CD14-positive monocyte (primary cell): ENCODE measurements at regions not wholly inside any gene's neighbourhood (a gene's known extent, or its start where the extent isn't known, plus 50 kb on each side); places are given as distances from the start of the nearest gene placed in this dataset.

Experiments
- DNase-seq, 3 donors: peaks; one replicate each; pipeline ENCODE4 v3.0.0-alpha.2; 2011 to 2022
- H2AFZ ChIP-seq: 2 replicates; pipeline ENCODE4 v1.6.0; 2012; ENCODE audit warnings: mild to moderate bottlenecking, low read depth, low read length, inconsistent platforms; ENCODE audit not compliant: insufficient read depth, poor library complexity, severe bottlenecking
- H3K27ac ChIP-seq, 2 donors: 1 replicate in 1 of 2; 2 replicates in 1 of 2; pipeline ENCODE4 v1.5.1; 2012 to 2013; ENCODE audit warnings: low read length in 2 of 2, control low read depth in 1 of 2, inconsistent platforms in 1 of 2, low read depth in 1 of 2, mild to moderate bottlenecking in 1 of 2
- H3K27me3 ChIP-seq, 2 donors: one replicate each; pipeline versions ENCODE4 v1.6.0 to v1.6.1; 2011 to 2013; ENCODE audit warnings: low read length in 2 of 2; ENCODE audit not compliant: control insufficient read depth in 2 of 2, insufficient read depth in 2 of 2
- H3K36me3 ChIP-seq, 2 donors: replicated peaks in 1 of 2; 1 replicate in 1 of 2; 2 replicates in 1 of 2; pipeline versions ENCODE4 v1.5.1 to v1.6.1; 2012 to 2013; ENCODE audit warnings: low read length in 2 of 2, control low read depth in 1 of 2, inconsistent platforms in 1 of 2, mild to moderate bottlenecking in 1 of 2; ENCODE audit not compliant: insufficient read depth in 2 of 2, control insufficient read depth in 1 of 2
- H3K4me1 ChIP-seq, 2 donors: 1 replicate in 1 of 2; 2 replicates in 1 of 2; pipeline versions ENCODE4 v1.5.1 to v1.6.1; 2012 to 2013; ENCODE audit warnings: low read length in 2 of 2, control low read depth in 1 of 2, inconsistent platforms in 1 of 2, mild to moderate bottlenecking in 1 of 2, moderate library complexity in 1 of 2; ENCODE audit not compliant: insufficient read depth in 2 of 2, control insufficient read depth in 1 of 2
- H3K4me2 ChIP-seq: replicated peaks from 2 replicates; pipeline ENCODE3; 2012; ENCODE audit warnings: low read length, moderate library complexity, mild to moderate bottlenecking; ENCODE audit not compliant: poor library complexity, severe bottlenecking; ENCODE audit errors: extremely low read depth
- H3K4me3 ChIP-seq, 3 experiments: fragments of 200-600 bp in 1 of 3; sonication (generic) in 1 of 3; replicated peaks in 1 of 3; 1 replicate in 2 of 3; 2 replicates in 1 of 3; pipeline ENCODE4 v1.5.1; 2011 to 2013; ENCODE audit warnings: low read length in 3 of 3, mild to moderate bottlenecking in 3 of 3, control low read depth in 2 of 3, low read depth in 2 of 3, inconsistent platforms in 1 of 3, moderate library complexity in 1 of 3
- H3K79me2 ChIP-seq: 2 replicates; pipeline ENCODE4 v1.6.0; 2012; ENCODE audit warnings: mild to moderate bottlenecking, control low read depth, inconsistent platforms, low read length, moderate library complexity; ENCODE audit not compliant: insufficient read depth
- H3K9ac ChIP-seq: 2 replicates; pipeline ENCODE4 v1.6.0; 2017; ENCODE audit warnings: low read length, mild to moderate bottlenecking; ENCODE audit not compliant: insufficient read depth, poor library complexity, severe bottlenecking
- H3K9me3 ChIP-seq, 2 donors: replicated peaks in 1 of 2; 1 replicate in 1 of 2; 2 replicates in 1 of 2; pipeline versions ENCODE4 v1.5.1 to v1.6.1; 2012 to 2013; ENCODE audit warnings: low read length in 2 of 2, control low read depth in 1 of 2; ENCODE audit not compliant: control insufficient read depth in 1 of 2, insufficient read depth in 1 of 2
- H4K20me1 ChIP-seq: 2 replicates; pipeline ENCODE4 v1.6.0; 2012; ENCODE audit warnings: mild to moderate bottlenecking, low read length, control low read depth, moderate library complexity; ENCODE audit not compliant: insufficient read depth
- H3K27ac Mint-ChIP-seq, 7 donors: one replicate each; pipeline ENCODE4 v1.8.0; 2020; ENCODE audit warnings: mild to moderate bottlenecking in 7 of 7, mixed read lengths in 7 of 7, moderate library complexity in 6 of 7, inconsistent platforms in 2 of 7
- H3K27me3 Mint-ChIP-seq, 3 donors: one replicate each; pipeline ENCODE4 v1.8.0; 2021 to 2022; ENCODE audit warnings: low read depth in 3 of 3, mild to moderate bottlenecking in 3 of 3, mixed read lengths in 3 of 3, moderate library complexity in 3 of 3, inconsistent platforms in 1 of 3
- H3K36me3 Mint-ChIP-seq, 2 donors: one replicate each; pipeline ENCODE4 v1.8.0; 2020; ENCODE audit warnings: mixed read lengths in 2 of 2, inconsistent platforms in 1 of 2, mild to moderate bottlenecking in 1 of 2
- H3K4me1 Mint-ChIP-seq: one replicate; pipeline ENCODE4 v1.8.0; 2020; ENCODE audit warnings: mild to moderate bottlenecking, mixed read lengths
- H3K4me3 Mint-ChIP-seq, 2 donors: one replicate each; pipeline ENCODE4 v1.8.0; 2020; ENCODE audit warnings: mild to moderate bottlenecking in 2 of 2, mixed read lengths in 2 of 2, moderate library complexity in 1 of 2
- H3K9me3 Mint-ChIP-seq, 7 donors: one replicate each; pipeline ENCODE4 v1.8.0; 2020 to 2022; ENCODE audit warnings: mixed read lengths in 7 of 7, mild to moderate bottlenecking in 6 of 7, moderate library complexity in 6 of 7, inconsistent platforms in 2 of 7
- CTCF ChIP-seq: fragments of 200-600 bp; IDR thresholded peaks from one replicate; pipeline ENCODE4 v1.8.0; 2022; ENCODE audit warnings: antibody characterized with exemption, mild to moderate bottlenecking
- WGBS: methylation state at CpG from one replicate; pipeline ENCODE4 v1.1.5; 2013; ENCODE audit warnings: missing lambda C conversion rate; ENCODE audit not compliant: insufficient coverage; 5-methylcytosine and 5-hydroxymethylcytosine counted together
- intact Hi-C, 2 donors: fragments of 100-400 bp; cut with micrococcal nuclease; formaldehyde crosslinking; loops; one replicate each; pipeline versions ENCODE4 v1.15.0 to v1.15.1; 2023

- H4K20me1 ChIP-seq: no peaks in the 10 kb centered on the region
- H3K27ac ChIP-seq: no peak overlapping the region
- intact Hi-C loops: no loop called here
- DNase-seq: no peak
- no peaks in the 10 kb centered on the region for H3K79me2 ChIP-seq
- no peaks in the 10 kb centered on the region for H3K36me3 ChIP-seq
- H2AFZ ChIP-seq: no peak overlapping the region
- no peak for TF ChIP-seq CTCF
- H3K4me1 ChIP-seq: no peaks in the 10 kb centered on the region
- no peak overlapping the region for H3K4me2 ChIP-seq
- H3K4me3 ChIP-seq: no peak overlapping the region
- peaks cover under 1 to 8% (median 3%) of the 10 kb centered on the region in 7 donors for H3K9me3 Mint-ChIP-seq
- peaks cover 0 to 2% of the 10 kb centered on the region in 2 donors for H3K9me3 ChIP-seq
- no peak overlapping the region for H3K4me3 Mint-ChIP-seq
- no peaks in the 10 kb centered on the region for H3K4me1 Mint-ChIP-seq
- H3K27ac Mint-ChIP-seq: no peak overlapping the region
- no peaks in the 10 kb centered on the region for H3K27me3 ChIP-seq
- H3K9ac ChIP-seq: no peak overlapping the region
- peaks cover 2 to 3% (median 3%) of the 10 kb centered on the region in 3 donors for H3K27me3 Mint-ChIP-seq
- no peaks in the 10 kb centered on the region for H3K36me3 Mint-ChIP-seq
- 97% methylated on average over 3 of the region's 3 CpGs for WGBS
Measured at GRCh38 chr17:62913991-62914570, 52.0 kb upstream of the TANC2 start.

- Histone ChIP-seq H3K4me3 (no peak overlapping the region), H3K4me2 (no peak overlapping the region), H3K27ac (no peak overlapping the region), H3K4me1 (no peaks in the 10 kb centered on the region), H3K9ac (no peak overlapping the region), H4K20me1 (no peaks in the 10 kb centered on the region), H2AFZ (no peak overlapping the region), H3K9me3 (peaks cover 0 to 2% of the 10 kb centered on the region in 2 donors), H3K36me3 (no peaks in the 10 kb centered on the region), H3K27me3 (no peaks in the 10 kb centered on the region), H3K79me2 (no peaks in the 10 kb centered on the region)
- Mint-ChIP-seq H3K9me3 (peaks cover 2 to 10% (median 3%) of the 10 kb centered on the region in 7 donors), H3K27ac (no peak overlapping the region), H3K4me1 (no peaks in the 10 kb centered on the region), H3K4me3 (no peak overlapping the region), H3K36me3 (no peaks in the 10 kb centered on the region), H3K27me3 (peaks cover 1 to 9% (median 8%) of the 10 kb centered on the region in 3 donors)
- no peak for TF ChIP-seq CTCF
- DNase-seq: no peak
- 94% methylated on average over 2 of the region's 4 CpGs for WGBS
- intact Hi-C loops: no loop called here
Measured at GRCh38 chr17:62912363-62912762, 53.7 kb upstream of the TANC2 start.
